ENCODE measurements at regions not wholly inside any gene's neighbourhood (a gene's known extent, or its start where the extent isn't known, plus 50 kb on each side); places are given as distances from the start of the nearest gene placed in this dataset.

DNA sequence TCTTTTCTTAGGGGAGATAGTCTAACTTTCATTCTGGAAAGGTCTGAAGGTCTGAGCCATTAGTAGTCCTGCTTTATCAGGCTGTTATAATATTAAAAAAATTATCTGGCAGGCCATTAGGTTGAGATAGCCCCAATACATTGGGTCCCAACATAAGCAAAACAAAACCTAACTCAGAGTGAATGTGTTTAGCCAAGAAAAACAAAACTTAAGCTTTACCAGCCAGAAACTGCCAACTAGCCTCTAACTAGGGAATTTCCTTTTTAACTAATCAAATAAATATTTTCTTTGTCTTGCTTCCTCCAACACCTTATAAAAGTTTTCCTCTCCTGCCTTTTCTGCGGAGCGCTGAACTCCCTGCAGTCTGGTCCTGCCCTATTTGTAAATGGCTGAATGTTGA is 1137.7 kb upstream of the CNTN5 start:
- H3K27ac ChIP-seq: no peak overlapping the region
- H3K27me3 ChIP-seq (ENCODE audit: low read depth): no peaks in the 10 kb centered on the region
- intact Hi-C loops (cut with DNase I): no loop called here
- DNase-seq (no peak), ATAC-seq (no peak)
- H3K9me3 ChIP-seq: peaks cover 11% of the 10 kb centered on the region
- H3K4me3 ChIP-seq: no peak overlapping the region
- TF ChIP-seq, protein P1, sequence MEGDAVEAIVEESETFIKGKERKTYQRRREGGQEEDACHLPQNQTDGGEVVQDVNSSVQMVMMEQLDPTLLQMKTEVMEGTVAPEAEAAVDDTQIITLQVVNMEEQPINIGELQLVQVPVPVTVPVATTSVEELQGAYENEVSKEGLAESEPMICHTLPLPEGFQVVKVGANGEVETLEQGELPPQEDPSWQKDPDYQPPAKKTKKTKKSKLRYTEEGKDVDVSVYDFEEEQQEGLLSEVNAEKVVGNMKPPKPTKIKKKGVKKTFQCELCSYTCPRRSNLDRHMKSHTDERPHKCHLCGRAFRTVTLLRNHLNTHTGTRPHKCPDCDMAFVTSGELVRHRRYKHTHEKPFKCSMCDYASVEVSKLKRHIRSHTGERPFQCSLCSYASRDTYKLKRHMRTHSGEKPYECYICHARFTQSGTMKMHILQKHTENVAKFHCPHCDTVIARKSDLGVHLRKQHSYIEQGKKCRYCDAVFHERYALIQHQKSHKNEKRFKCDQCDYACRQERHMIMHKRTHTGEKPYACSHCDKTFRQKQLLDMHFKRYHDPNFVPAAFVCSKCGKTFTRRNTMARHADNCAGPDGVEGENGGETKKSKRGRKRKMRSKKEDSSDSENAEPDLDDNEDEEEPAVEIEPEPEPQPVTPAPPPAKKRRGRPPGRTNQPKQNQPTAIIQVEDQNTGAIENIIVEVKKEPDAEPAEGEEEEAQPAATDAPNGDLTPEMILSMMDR (IDR thresholded peaks at IDR 0.05): no peak
- H3K4me1 ChIP-seq: no peaks in the 10 kb centered on the region
- H3K36me3 ChIP-seq: no peaks in the 10 kb centered on the region

DNA sequence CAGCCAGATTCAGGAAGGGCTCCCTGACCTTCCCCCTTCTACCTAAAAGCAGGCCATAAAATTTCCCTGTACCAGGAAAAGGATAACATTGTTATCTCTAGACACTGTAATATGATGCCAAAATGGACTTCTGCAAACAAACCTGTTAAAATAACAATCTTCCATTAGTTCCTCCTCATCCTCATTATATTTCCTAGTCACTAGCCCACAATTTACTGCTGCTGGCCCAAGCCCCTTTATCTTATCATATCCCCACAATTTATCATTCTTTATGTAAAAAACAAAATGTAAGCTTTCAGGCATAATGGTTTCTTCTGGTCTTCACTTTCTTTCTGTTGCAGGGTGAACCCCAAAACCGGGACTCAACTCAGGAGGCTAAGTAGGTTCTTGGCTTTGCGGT is 1132.1 kb upstream of the CNTN5 start:
- H3K9me3 ChIP-seq: no peaks in the 10 kb centered on the region
- TF ChIP-seq, protein P1 (IDR thresholded peaks at IDR 0.05): no peak
- ATAC-seq (no peak), DNase-seq (no peak)
- intact Hi-C loops (cut with DNase I): no loop called here
- H3K36me3 ChIP-seq: no peaks in the 10 kb centered on the region
- no peaks in the 10 kb centered on the region for H3K27me3 ChIP-seq (ENCODE audit: low read depth)
- no peak overlapping the region for H3K27ac ChIP-seq
- H3K4me1 ChIP-seq: no peaks in the 10 kb centered on the region
- no peak overlapping the region for H3K4me3 ChIP-seq

DNA sequence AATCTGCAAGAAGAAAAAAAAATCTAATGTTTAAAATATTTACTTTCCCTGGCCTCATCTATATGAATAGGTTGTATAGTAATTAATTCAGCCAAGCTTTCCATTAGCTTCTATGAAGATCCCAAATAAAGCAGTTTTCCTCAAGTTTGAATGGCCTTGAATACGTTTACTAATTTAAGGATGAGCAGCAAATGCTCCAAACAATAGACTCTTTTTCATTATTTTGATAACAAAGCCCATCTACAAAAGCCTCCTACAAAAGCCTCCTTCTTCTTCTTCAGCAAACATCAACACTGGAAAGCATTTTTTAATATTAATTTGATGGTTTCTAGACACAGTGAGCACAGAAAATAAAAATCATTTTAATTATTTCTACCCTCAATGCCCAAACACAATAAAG is 1130.3 kb upstream of the CNTN5 start:
- ATAC-seq (no peak), DNase-seq (no peak)
- intact Hi-C loops (cut with DNase I): no loop called here
- H3K27ac ChIP-seq: no peak overlapping the region
- H3K4me1 ChIP-seq: no peaks in the 10 kb centered on the region
- no peaks in the 10 kb centered on the region for H3K27me3 ChIP-seq (ENCODE audit: low read depth)
- TF ChIP-seq, protein P1 (IDR thresholded peaks at IDR 0.05): no peak
- H3K36me3 ChIP-seq: no peaks in the 10 kb centered on the region
- H3K4me3 ChIP-seq: no peak overlapping the region
- no peaks in the 10 kb centered on the region for H3K9me3 ChIP-seq

DNA sequence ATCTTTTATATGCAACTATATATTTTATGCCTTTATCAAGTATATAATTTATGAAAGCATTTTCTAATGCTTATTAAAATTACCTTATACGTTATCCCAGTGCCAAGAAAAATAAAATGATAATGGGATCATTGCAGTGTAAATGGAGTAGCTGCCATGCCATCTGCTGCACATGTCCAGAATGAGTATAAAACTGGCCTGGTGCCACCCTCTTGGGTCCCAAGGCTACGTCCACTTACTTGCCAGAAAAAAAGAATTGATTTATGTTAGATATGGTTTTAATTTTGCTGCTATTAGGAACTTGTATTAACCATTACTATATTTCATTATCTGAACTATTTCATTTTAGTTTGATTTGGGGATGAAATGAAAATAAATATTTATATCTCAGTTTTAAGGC is 1127.1 kb upstream of the CNTN5 start:
- intact Hi-C loops (cut with DNase I): no loop called here
- Histone ChIP-seq H3K4me1 (no peaks in the 10 kb centered on the region), H3K36me3 (no peaks in the 10 kb centered on the region), H3K27ac (no peak overlapping the region), H3K27me3 (ENCODE audit: low read depth) (no peaks in the 10 kb centered on the region), H3K4me3 (no peak overlapping the region), H3K9me3 (no peaks in the 10 kb centered on the region)
- TF ChIP-seq, protein P1 (IDR thresholded peaks at IDR 0.05): no peak
- DNase-seq: no peak
- no peak for ATAC-seq

DNA sequence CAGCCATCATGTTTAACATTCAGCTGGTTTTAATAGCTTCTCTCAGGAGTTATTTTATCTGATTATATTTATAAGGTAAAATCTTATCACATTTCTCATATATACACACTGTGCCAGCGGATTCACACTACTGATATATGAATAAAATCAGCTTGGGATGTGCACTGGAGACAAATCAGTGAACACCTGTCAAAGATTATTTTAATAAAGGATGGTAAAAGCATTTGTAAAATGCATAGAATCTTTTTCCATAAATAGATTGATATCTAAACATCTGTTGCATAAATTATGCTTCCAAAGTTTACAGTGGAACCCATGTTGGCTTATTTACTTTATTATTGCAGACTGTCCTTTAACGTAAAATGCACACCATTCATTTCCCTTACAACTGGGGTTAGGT is 1125.8 kb upstream of the CNTN5 start:
- Histone ChIP-seq H3K27me3 (ENCODE audit: low read depth) (no peaks in the 10 kb centered on the region), H3K27ac (no peak overlapping the region), H3K9me3 (no peaks in the 10 kb centered on the region), H3K36me3 (no peaks in the 10 kb centered on the region), H3K4me3 (no peak overlapping the region), H3K4me1 (no peaks in the 10 kb centered on the region)
- DNase-seq (no peak), ATAC-seq (no peak)
- TF ChIP-seq, protein P1 (IDR thresholded peaks at IDR 0.05): no peak
- intact Hi-C loops (cut with DNase I): no loop called here

DNA sequence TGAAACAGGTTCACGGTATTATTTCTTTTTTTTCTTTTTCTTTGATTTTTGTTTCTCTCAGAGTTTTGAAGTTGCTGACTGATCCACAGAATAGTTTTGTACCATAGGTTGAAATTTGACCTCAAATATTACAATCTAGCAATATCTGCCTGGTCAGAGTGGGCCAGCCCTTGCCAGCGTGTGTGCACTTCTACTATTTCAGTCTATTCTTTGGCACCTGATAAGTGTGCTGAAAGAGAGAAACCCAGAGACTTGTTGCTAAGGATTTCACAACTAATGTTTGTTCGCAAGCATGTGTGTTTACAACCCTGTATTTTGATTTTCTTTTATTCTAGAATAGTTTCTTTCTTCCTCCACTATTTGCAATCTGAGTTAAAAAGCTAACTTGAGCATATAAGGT is 1125.2 kb upstream of the CNTN5 start:
- Histone ChIP-seq H3K4me3 (no peak overlapping the region), H3K27ac (no peak overlapping the region), H3K27me3 (ENCODE audit: low read depth) (no peaks in the 10 kb centered on the region), H3K4me1 (no peaks in the 10 kb centered on the region), H3K36me3 (no peaks in the 10 kb centered on the region), H3K9me3 (no peaks in the 10 kb centered on the region)
- TF ChIP-seq, protein P1 (IDR thresholded peaks at IDR 0.05): no peak
- ATAC-seq (no peak), DNase-seq (no peak)
- intact Hi-C loops (cut with DNase I): no loop called here
